ENCODE measurements at regions not wholly inside any gene's neighbourhood (a gene's known extent, or its start where the extent isn't known, plus 50 kb on each side); places are given as distances from the start of the nearest gene placed in this dataset.

GRCh38 chr3:165383381-165383780 is 187.2 kb upstream of the SLITRK3 start:
- no peak for DNase-seq
- no peak overlapping the region for H3K4me3 ChIP-seq
- no peak overlapping the region for H3K27ac ChIP-seq
- WGBS, 5 donors = 77 to 85% (median 80%) methylated on average over 3 of the region's 3 CpGs
- H3K27me3 ChIP-seq (replicated peaks in 1 of 7) = no peaks in the 10 kb centered on the region
- no peaks in the 10 kb centered on the region for H3K36me3 ChIP-seq
- intact Hi-C loops (cut with DNase I; ENCODE audit: low total_unique reads) = no loop called here
- peaks cover 0 to 16% (median 5%) of the 10 kb centered on the region in 8 donors for H3K9me3 ChIP-seq
- TF ChIP-seq POLR2AphosphoS5 (IDR thresholded peaks at IDR 0.05) = no peak
- no peak for TF ChIP-seq CTCF (IDR thresholded peaks at IDR 0.05 in 8 of 11, conservative IDR thresholded peaks at IDR 0.05 in 3 of 11)
- no peak for TF ChIP-seq POLR2A (IDR thresholded peaks at IDR 0.05)
- no peaks in the 10 kb centered on the region for H3K4me1 ChIP-seq

- TF ChIP-seq CTCF (IDR thresholded peaks at IDR 0.05 in 8 of 11, conservative IDR thresholded peaks at IDR 0.05 in 3 of 11) (no peak), POLR2AphosphoS5 (IDR thresholded peaks at IDR 0.05) (no peak), POLR2A (IDR thresholded peaks at IDR 0.05) (no peak)
- Histone ChIP-seq H3K36me3 (no peaks in the 10 kb centered on the region), H3K4me1 (no peaks in the 10 kb centered on the region), H3K27ac (no peak overlapping the region), H3K27me3 (replicated peaks in 1 of 7) (no peaks in the 10 kb centered on the region), H3K4me3 (no peak overlapping the region), H3K9me3 (peaks cover 0 to 15% (median 2%) of the 10 kb centered on the region in 8 donors)
- 48 to 66% (median 56%) methylated on average over 3 of the region's 3 CpGs for WGBS, 5 donors
- intact Hi-C loops (cut with DNase I; ENCODE audit: low total_unique reads) = no loop called here
- DNase-seq = no peak
Observed at GRCh38 chr3:165382672-165383071, 186.5 kb upstream of the SLITRK3 start.

- Histone ChIP-seq H3K36me3 (no peaks in the 10 kb centered on the region), H3K9me3 (peaks cover 0 to 13% (median 0%) of the 10 kb centered on the region in 8 donors), H3K27ac (no peak overlapping the region), H3K27me3 (replicated peaks in 1 of 7) (no peaks in the 10 kb centered on the region), H3K4me3 (no peak overlapping the region), H3K4me1 (no peaks in the 10 kb centered on the region)
- TF ChIP-seq CTCF (IDR thresholded peaks at IDR 0.05 in 8 of 11, conservative IDR thresholded peaks at IDR 0.05 in 3 of 11) = no peak
- TF ChIP-seq POLR2A (IDR thresholded peaks at IDR 0.05) = no peak
- TF ChIP-seq POLR2AphosphoS5 (IDR thresholded peaks at IDR 0.05) = no peak
- DNase-seq = no peak
- 61 to 72% (median 64%) methylated on average over 2 of the region's 2 CpGs for WGBS, 5 donors
- intact Hi-C loops (cut with DNase I; ENCODE audit: low total_unique reads) = no loop called here
Observed at GRCh38 chr3:165378761-165379160, 182.6 kb upstream of the SLITRK3 start.

- Histone ChIP-seq H3K27me3 (replicated peaks in 1 of 7) (no peaks in the 10 kb centered on the region), H3K9me3 (peaks cover 0 to 14% (median 0%) of the 10 kb centered on the region in 8 donors), H3K36me3 (no peaks in the 10 kb centered on the region), H3K27ac (no peak overlapping the region), H3K4me3 (no peak overlapping the region), H3K4me1 (no peaks in the 10 kb centered on the region)
- DNase-seq = no peak
- WGBS, 5 donors = 25 to 40% (median 30%) methylated on average over 3 of the region's 3 CpGs
- TF ChIP-seq CTCF (IDR thresholded peaks at IDR 0.05 in 8 of 11, conservative IDR thresholded peaks at IDR 0.05 in 3 of 11) (no peak), POLR2A (IDR thresholded peaks at IDR 0.05) (no peak), POLR2AphosphoS5 (IDR thresholded peaks at IDR 0.05) (no peak)
- intact Hi-C loops (cut with DNase I; ENCODE audit: low total_unique reads) = no loop called here
Observed at GRCh38 chr3:165359005-165359404, 162.8 kb upstream of the SLITRK3 start.
